ENCODE measurements at regions not wholly inside any gene's neighbourhood (a gene's known extent, or its start where the extent isn't known, plus 50 kb on each side); places are given as distances from the start of the nearest gene placed in this dataset.

GRCh38 chr2:19580830-19581229 is 222.4 kb upstream of the OSR1 start:
- Histone ChIP-seq H3K27ac (no peak overlapping the region), H3K4me1 (ENCODE audit: control insufficient read depth in 1 of 2, low read depth in 2 of 2) (no peaks in the 10 kb centered on the region), H3K27me3 (replicated peaks; ENCODE audit: insufficient read depth) (no peaks in the 10 kb centered on the region), H3K36me3 (no peaks in the 10 kb centered on the region), H3K9me3 (no peaks in the 10 kb centered on the region), H3K4me3 (no peak overlapping the region)
- DNase-seq (ENCODE audit: low spot score) (no peak), ATAC-seq (ENCODE audit: insufficient number of reproducible peaks, low FRiP score, low read depth) (no peak)
- no peak for TF ChIP-seq CTCF (IDR thresholded peaks at IDR 0.05)

GRCh38 chr2:19580264-19580663 is 221.8 kb upstream of the OSR1 start:
- Histone ChIP-seq H3K36me3 (no peaks in the 10 kb centered on the region), H3K27ac (no peak overlapping the region), H3K4me1 (ENCODE audit: control insufficient read depth in 1 of 2, low read depth in 2 of 2) (peaks cover 0 to 3% of the 10 kb centered on the region in 2 donors), H3K4me3 (no peak overlapping the region), H3K9me3 (no peaks in the 10 kb centered on the region), H3K27me3 (replicated peaks; ENCODE audit: insufficient read depth) (no peaks in the 10 kb centered on the region)
- TF ChIP-seq CTCF (IDR thresholded peaks at IDR 0.05), result no peak
- ATAC-seq (ENCODE audit: insufficient number of reproducible peaks, low FRiP score, low read depth) (no peak), DNase-seq (ENCODE audit: low spot score) (no peak)

GRCh38 chr2:19579461-19579860 is 221.0 kb upstream of the OSR1 start:
- DNase-seq (ENCODE audit: low spot score) (no peak), ATAC-seq (ENCODE audit: insufficient number of reproducible peaks, low FRiP score, low read depth) (no peak)
- Histone ChIP-seq H3K9me3 (no peaks in the 10 kb centered on the region), H3K4me3 (no peak overlapping the region), H3K36me3 (no peaks in the 10 kb centered on the region), H3K4me1 (ENCODE audit: control insufficient read depth in 1 of 2, low read depth in 2 of 2) (peaks cover 4 to 11% of the 10 kb centered on the region in 2 donors), H3K27me3 (replicated peaks; ENCODE audit: insufficient read depth) (no peaks in the 10 kb centered on the region), H3K27ac (no peak overlapping the region)
- no peak for TF ChIP-seq CTCF (IDR thresholded peaks at IDR 0.05)

GRCh38 chr2:19577723-19578122 is 219.3 kb upstream of the OSR1 start:
- H3K9me3 ChIP-seq, result no peaks in the 10 kb centered on the region
- H3K36me3 ChIP-seq, result no peaks in the 10 kb centered on the region
- TF ChIP-seq CTCF (IDR thresholded peaks at IDR 0.05), result no peak
- H3K27ac ChIP-seq, result no peak overlapping the region
- no peak for DNase-seq (ENCODE audit: low spot score)
- no peaks in the 10 kb centered on the region for H3K27me3 ChIP-seq (replicated peaks; ENCODE audit: insufficient read depth)
- H3K4me3 ChIP-seq, result no peak overlapping the region
- H3K4me1 ChIP-seq (ENCODE audit: control insufficient read depth in 1 of 2, low read depth in 2 of 2), result peaks cover 8 to 23% of the 10 kb centered on the region in 2 donors
- ATAC-seq (ENCODE audit: insufficient number of reproducible peaks, low FRiP score, low read depth), result no peak

- Histone ChIP-seq H3K4me3 (no peak overlapping the region), H3K36me3 (no peaks in the 10 kb centered on the region), H3K27ac (no peak overlapping the region), H3K4me1 (ENCODE audit: control insufficient read depth in 1 of 2, low read depth in 2 of 2) (peaks cover 13 to 33% of the 10 kb centered on the region in 2 donors), H3K9me3 (no peaks in the 10 kb centered on the region), H3K27me3 (replicated peaks; ENCODE audit: insufficient read depth) (no peaks in the 10 kb centered on the region)
- DNase-seq (ENCODE audit: low spot score), result no peak
- no peak for TF ChIP-seq CTCF (IDR thresholded peaks at IDR 0.05)
- ATAC-seq (ENCODE audit: insufficient number of reproducible peaks, low FRiP score, low read depth), result no peak
Observed at GRCh38 chr2:19576411-19576810, 218.0 kb upstream of the OSR1 start.

All from thoracic aorta (tissue), 2 donors.